ENCODE measurements at regions not wholly inside any gene's neighbourhood (a gene's known extent, or its start where the extent isn't known, plus 50 kb on each side); places are given as distances from the start of the nearest gene placed in this dataset.

DNA sequence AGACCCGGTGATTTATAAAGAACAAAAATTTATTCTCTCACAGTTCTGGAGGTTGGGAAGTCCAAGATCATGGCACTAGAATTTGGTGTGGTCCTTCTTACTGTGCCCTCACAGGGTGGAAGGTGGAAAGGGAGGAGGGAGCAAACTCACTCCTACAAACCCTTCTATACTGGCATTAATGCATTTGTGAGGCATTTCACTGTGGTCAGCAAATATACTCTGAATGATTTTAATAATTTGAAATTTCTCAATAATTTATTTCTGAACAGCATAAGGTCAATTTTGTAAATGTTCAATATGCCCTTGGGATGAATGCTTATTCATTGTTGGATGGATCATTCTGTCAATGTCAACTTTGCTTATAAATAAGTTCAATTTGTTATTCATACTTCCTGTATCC lies 120.6 kb downstream of the GATA6 start:
- H3K4me2 ChIP-seq (ENCODE audit: insufficient read depth, low read length, poor library complexity, severe bottlenecking), result no peak overlapping the region
- WGBS, 2 donors (ENCODE audit: extremely low coverage in 2 of 2, insufficient read length in 2 of 2, insufficient replicate concordance in 1 of 2), result no CpG with 5 or more reads among the region's 1 CpG

GRCh38 chr18:22286585-22286984 lies 117.2 kb downstream of the GATA6 start:
- WGBS, 2 donors (ENCODE audit: extremely low coverage in 2 of 2, insufficient read length in 2 of 2, insufficient replicate concordance in 1 of 2), result no CpG with 5 or more reads among the region's 5 CpGs
- no peak overlapping the region for H2AK5ac ChIP-seq (ENCODE audit: low read depth, low read length)
- no peak overlapping the region for H3K4ac ChIP-seq (ENCODE audit: low read length)

More for the DNA sequence above, 120.6 kb downstream of the GATA6 start:
- Histone ChIP-seq H3K27ac (replicated peaks; ENCODE audit: low read length) (no peak overlapping the region), H3K9ac (ENCODE audit: low read depth, low read length, poor library complexity) (no peak overlapping the region), H2AFZ (ENCODE audit: low read length) (no peak overlapping the region), H3K9me3 (replicated peaks in 1 of 2; ENCODE audit: control insufficient read depth in 2 of 2, insufficient read depth in 1 of 2, low read depth in 1 of 2, low read length in 2 of 2) (no peaks in the 10 kb centered on the region), H2BK12ac (ENCODE audit: low read length) (no peak overlapping the region), H2BK15ac (ENCODE audit: low read length) (no peak overlapping the region), H2AK5ac (ENCODE audit: low read depth, low read length) (no peak overlapping the region), H3K79me1 (ENCODE audit: low read depth, low read length) (no peaks in the 10 kb centered on the region), H4K91ac (ENCODE audit: low read depth, low read length, poor library complexity) (no peak overlapping the region), H2BK5ac (ENCODE audit: low read length) (no peak overlapping the region), H3K4me3 (ENCODE audit: low read length in 2 of 2) (no peak overlapping the region), H3K36me3 (replicated peaks in 1 of 2; ENCODE audit: control insufficient read depth in 2 of 2, insufficient read depth in 2 of 2, low read length in 2 of 2) (no peaks in the 10 kb centered on the region), H3K23ac (ENCODE audit: low read depth, low read length, poor library complexity) (no peak overlapping the region), H3K14ac (ENCODE audit: low read length) (no peak overlapping the region), H3K18ac (ENCODE audit: low read length) (no peak overlapping the region), H2BK120ac (ENCODE audit: low read depth, low read length) (no peak overlapping the region), H3K27me3 (ENCODE audit: control insufficient read depth in 3 of 3, insufficient read depth in 3 of 3, low read depth in 1 of 3, low read length in 3 of 3) (no peaks in the 10 kb centered on the region), H3K4ac (ENCODE audit: low read length) (no peak overlapping the region), H4K8ac (ENCODE audit: low read depth, low read length) (no peak overlapping the region), H3K4me1 (ENCODE audit: control insufficient read depth in 2 of 2, insufficient read depth in 1 of 2, low read depth in 1 of 2, low read length in 2 of 2) (no peaks in the 10 kb centered on the region)
- DNase-seq (ENCODE audit: low spot score), result no peak

DNA sequence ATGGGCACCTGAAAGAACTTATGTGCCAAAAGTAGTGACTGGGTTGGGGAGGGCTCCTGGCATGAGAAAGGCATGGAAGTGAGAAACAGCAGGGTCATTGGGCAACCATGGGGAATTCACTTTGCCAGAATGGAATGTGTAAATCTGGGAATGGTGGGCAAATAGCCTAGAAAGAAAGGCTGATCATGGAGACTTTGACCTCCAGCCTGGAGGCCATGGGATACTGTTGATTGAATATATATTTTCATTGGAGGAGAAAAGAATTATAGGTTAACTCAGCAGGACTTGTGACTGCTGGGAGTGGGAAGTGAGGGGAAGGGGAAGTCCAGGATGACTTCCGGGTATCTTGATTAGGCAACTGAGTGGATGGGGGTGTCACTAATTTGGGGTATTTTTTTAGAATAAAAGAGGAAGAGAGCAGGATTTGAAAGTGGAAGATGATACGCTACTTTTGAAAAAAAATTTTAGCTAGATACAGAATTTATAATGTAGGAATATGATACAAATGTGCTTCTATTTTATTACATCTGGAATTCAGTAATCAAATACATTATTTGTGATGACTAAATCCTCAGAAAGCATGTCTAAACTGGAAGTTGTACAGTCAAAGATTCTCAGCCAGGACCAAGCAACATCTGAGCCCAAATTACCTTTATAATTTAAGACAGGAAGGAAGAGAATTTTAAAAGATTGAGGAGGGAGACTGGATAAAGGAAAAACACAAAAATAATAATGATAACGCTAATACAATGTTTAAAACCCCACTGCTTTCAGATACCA lies 116.2 kb downstream of the GATA6 start:
- H3K4ac ChIP-seq (ENCODE audit: low read length), result no peak overlapping the region
- no peak overlapping the region for H3K4me2 ChIP-seq (ENCODE audit: insufficient read depth, low read length, poor library complexity, severe bottlenecking)
- no peak overlapping the region for H3K14ac ChIP-seq (ENCODE audit: low read length)
- no peak overlapping the region for H2AK5ac ChIP-seq (ENCODE audit: low read depth, low read length)
- no peak overlapping the region for H2BK15ac ChIP-seq (ENCODE audit: low read length)
- no peak overlapping the region for H3K18ac ChIP-seq (ENCODE audit: low read length)
- H3K23ac ChIP-seq (ENCODE audit: low read depth, low read length, poor library complexity), result no peak overlapping the region
- H3K79me1 ChIP-seq (ENCODE audit: low read depth, low read length), result no peaks in the 10 kb centered on the region
- no peak for DNase-seq (ENCODE audit: low spot score)
- no peak overlapping the region for H2BK12ac ChIP-seq (ENCODE audit: low read length)
- no peaks in the 10 kb centered on the region for H3K9me3 ChIP-seq (replicated peaks in 1 of 2; ENCODE audit: control insufficient read depth in 2 of 2, insufficient read depth in 1 of 2, low read depth in 1 of 2, low read length in 2 of 2)
- no peak overlapping the region for H3K4me3 ChIP-seq (ENCODE audit: low read length in 2 of 2)
- H3K27ac ChIP-seq (replicated peaks; ENCODE audit: low read length), result no peak overlapping the region
- H4K8ac ChIP-seq (ENCODE audit: low read depth, low read length), result no peak overlapping the region
- H2BK5ac ChIP-seq (ENCODE audit: low read length), result no peak overlapping the region
- no CpG with 5 or more reads among the region's 3 CpGs for WGBS, 2 donors (ENCODE audit: extremely low coverage in 2 of 2, insufficient read length in 2 of 2, insufficient replicate concordance in 1 of 2)
- no peaks in the 10 kb centered on the region for H3K4me1 ChIP-seq (ENCODE audit: control insufficient read depth in 2 of 2, insufficient read depth in 1 of 2, low read depth in 1 of 2, low read length in 2 of 2)
- no peak overlapping the region for H2BK120ac ChIP-seq (ENCODE audit: low read depth, low read length)
- H3K27me3 ChIP-seq (ENCODE audit: control insufficient read depth in 3 of 3, insufficient read depth in 3 of 3, low read depth in 1 of 3, low read length in 3 of 3), result no peaks in the 10 kb centered on the region
- H2AFZ ChIP-seq (ENCODE audit: low read length), result no peak overlapping the region
- no peak overlapping the region for H4K91ac ChIP-seq (ENCODE audit: low read depth, low read length, poor library complexity)
- H3K36me3 ChIP-seq (replicated peaks in 1 of 2; ENCODE audit: control insufficient read depth in 2 of 2, insufficient read depth in 2 of 2, low read length in 2 of 2), result no peaks in the 10 kb centered on the region
- H3K9ac ChIP-seq (ENCODE audit: low read depth, low read length, poor library complexity), result no peak overlapping the region

More at GRCh38 chr18:22286585-22286984, 117.2 kb downstream of the GATA6 start:
- H3K79me1 ChIP-seq (ENCODE audit: low read depth, low read length), result no peaks in the 10 kb centered on the region
- no peaks in the 10 kb centered on the region for H3K36me3 ChIP-seq (replicated peaks in 1 of 2; ENCODE audit: control insufficient read depth in 2 of 2, insufficient read depth in 2 of 2, low read length in 2 of 2)
- no peak overlapping the region for H2BK15ac ChIP-seq (ENCODE audit: low read length)
- H2BK120ac ChIP-seq (ENCODE audit: low read depth, low read length), result no peak overlapping the region
- H4K91ac ChIP-seq (ENCODE audit: low read depth, low read length, poor library complexity), result no peak overlapping the region
- no peak overlapping the region for H3K27ac ChIP-seq (replicated peaks; ENCODE audit: low read length)
- H3K4me3 ChIP-seq (ENCODE audit: low read length in 2 of 2), result no peak overlapping the region
- no peaks in the 10 kb centered on the region for H3K4me1 ChIP-seq (ENCODE audit: control insufficient read depth in 2 of 2, insufficient read depth in 1 of 2, low read depth in 1 of 2, low read length in 2 of 2)
- H3K27me3 ChIP-seq (ENCODE audit: control insufficient read depth in 3 of 3, insufficient read depth in 3 of 3, low read depth in 1 of 3, low read length in 3 of 3), result no peaks in the 10 kb centered on the region
- H2BK12ac ChIP-seq (ENCODE audit: low read length), result no peak overlapping the region
- no peak overlapping the region for H3K4me2 ChIP-seq (ENCODE audit: insufficient read depth, low read length, poor library complexity, severe bottlenecking)
- H4K8ac ChIP-seq (ENCODE audit: low read depth, low read length), result no peak overlapping the region
- no peak overlapping the region for H3K18ac ChIP-seq (ENCODE audit: low read length)
- H2AFZ ChIP-seq (ENCODE audit: low read length), result no peak overlapping the region
- H2BK5ac ChIP-seq (ENCODE audit: low read length), result no peak overlapping the region
- H3K14ac ChIP-seq (ENCODE audit: low read length), result no peak overlapping the region
- no peak overlapping the region for H3K23ac ChIP-seq (ENCODE audit: low read depth, low read length, poor library complexity)
- no peaks in the 10 kb centered on the region for H3K9me3 ChIP-seq (replicated peaks in 1 of 2; ENCODE audit: control insufficient read depth in 2 of 2, insufficient read depth in 1 of 2, low read depth in 1 of 2, low read length in 2 of 2)
- no peak for DNase-seq (ENCODE audit: low spot score)
- H3K9ac ChIP-seq (ENCODE audit: low read depth, low read length, poor library complexity), result no peak overlapping the region

DNA sequence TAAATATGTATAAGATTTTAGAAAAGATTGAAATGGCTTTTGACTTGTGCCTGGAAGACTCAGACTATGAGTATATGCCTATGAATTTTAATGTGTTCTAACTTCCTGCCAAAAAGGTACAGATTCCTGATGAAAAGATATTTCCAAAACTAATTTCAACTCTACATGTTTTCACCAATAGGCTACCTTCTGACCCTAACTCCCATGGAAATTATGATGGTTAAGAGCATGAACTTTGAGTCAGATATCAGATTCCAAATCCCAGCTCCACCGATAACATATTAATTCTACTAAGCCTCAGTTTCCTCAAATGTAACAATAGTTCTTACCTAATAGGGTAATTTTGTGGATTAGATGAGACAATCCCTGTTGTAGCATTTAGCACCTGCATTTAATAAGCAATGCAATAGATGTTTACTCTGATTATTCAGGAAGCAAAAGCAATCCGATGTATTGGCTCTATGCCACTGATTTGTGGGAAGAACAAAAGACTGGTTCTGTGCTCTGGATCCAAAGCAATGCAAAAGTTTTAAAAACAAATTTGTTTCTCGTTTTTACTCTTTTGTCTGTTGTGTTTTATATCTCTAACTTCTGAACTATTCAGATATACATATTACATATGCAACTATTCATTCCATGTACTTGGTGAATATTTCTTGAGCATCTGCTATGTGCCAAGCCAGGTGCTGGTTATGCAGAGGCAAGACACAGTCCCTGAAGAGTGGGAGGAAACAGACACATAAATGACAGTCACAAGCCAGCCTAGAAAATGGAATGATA lies 115.4 kb downstream of the GATA6 start:
- Histone ChIP-seq H3K27me3 (ENCODE audit: control insufficient read depth in 3 of 3, insufficient read depth in 3 of 3, low read depth in 1 of 3, low read length in 3 of 3) (no peaks in the 10 kb centered on the region), H3K4me1 (ENCODE audit: control insufficient read depth in 2 of 2, insufficient read depth in 1 of 2, low read depth in 1 of 2, low read length in 2 of 2) (no peaks in the 10 kb centered on the region), H3K9ac (ENCODE audit: low read depth, low read length, poor library complexity) (no peak overlapping the region), H2AK5ac (ENCODE audit: low read depth, low read length) (no peak overlapping the region), H3K23ac (ENCODE audit: low read depth, low read length, poor library complexity) (no peak overlapping the region), H3K9me3 (replicated peaks in 1 of 2; ENCODE audit: control insufficient read depth in 2 of 2, insufficient read depth in 1 of 2, low read depth in 1 of 2, low read length in 2 of 2) (no peaks in the 10 kb centered on the region), H3K4me2 (ENCODE audit: insufficient read depth, low read length, poor library complexity, severe bottlenecking) (no peak overlapping the region), H2BK15ac (ENCODE audit: low read length) (no peak overlapping the region), H3K18ac (ENCODE audit: low read length) (no peak overlapping the region), H2AFZ (ENCODE audit: low read length) (no peak overlapping the region), H2BK5ac (ENCODE audit: low read length) (no peak overlapping the region), H3K4me3 (ENCODE audit: low read length in 2 of 2) (no peak overlapping the region), H4K8ac (ENCODE audit: low read depth, low read length) (no peak overlapping the region), H3K4ac (ENCODE audit: low read length) (no peak overlapping the region), H3K14ac (ENCODE audit: low read length) (no peak overlapping the region), H3K27ac (replicated peaks; ENCODE audit: low read length) (no peak overlapping the region), H4K91ac (ENCODE audit: low read depth, low read length, poor library complexity) (no peak overlapping the region), H3K79me1 (ENCODE audit: low read depth, low read length) (no peaks in the 10 kb centered on the region), H2BK12ac (ENCODE audit: low read length) (no peak overlapping the region), H3K36me3 (replicated peaks in 1 of 2; ENCODE audit: control insufficient read depth in 2 of 2, insufficient read depth in 2 of 2, low read length in 2 of 2) (no peaks in the 10 kb centered on the region), H2BK120ac (ENCODE audit: low read depth, low read length) (no peak overlapping the region)
- no CpG with 5 or more reads among the region's 3 CpGs for WGBS, 2 donors (ENCODE audit: extremely low coverage in 2 of 2, insufficient read length in 2 of 2, insufficient replicate concordance in 1 of 2)
- no peak for DNase-seq (ENCODE audit: low spot score)
